HG03342 (cell line): ENCODE measurements at regions not wholly inside any gene's neighbourhood (a gene's known extent, or its start where the extent isn't known, plus 50 kb on each side); places are given as distances from the start of the nearest gene placed in this dataset.

Experiments
- ATAC-seq: cut with Tn5 transposase; IDR thresholded peaks from one replicate; pipeline ENCODE4 v1.9.1; 2021; ENCODE audit warnings: mild to moderate bottlenecking, moderate library complexity; ENCODE audit not compliant: unreplicated experiment

- no peak for ATAC-seq
Measured at GRCh38 chr2:60002183-60002867, 551.1 kb downstream of the BCL11A start.

- ATAC-seq: no peak
Measured at GRCh38 chr2:60000686-60001085, 552.8 kb downstream of the BCL11A start.

GRCh38 chr2:59998324-59998723 is 555.1 kb downstream of the BCL11A start:
- ATAC-seq: no peak

- no peak for ATAC-seq
Measured at GRCh38 chr2:59997371-59997770, 556.1 kb downstream of the BCL11A start.

GRCh38 chr2:59996855-59997254 is 556.6 kb downstream of the BCL11A start:
- ATAC-seq: no peak

- no peak for ATAC-seq
Measured at GRCh38 chr2:59993726-59994125, 559.7 kb downstream of the BCL11A start.

- no peak for ATAC-seq
Measured at GRCh38 chr2:59988341-59988740, 565.1 kb downstream of the BCL11A start.

GRCh38 chr2:59986511-59986910 is 566.9 kb downstream of the BCL11A start:
- ATAC-seq: no peak

GRCh38 chr2:59985923-59986322 is 567.5 kb downstream of the BCL11A start:
- ATAC-seq: no peak

- ATAC-seq: no peak
Measured at GRCh38 chr2:59974051-59974766, 579.2 kb downstream of the BCL11A start.

GRCh38 chr2:59969161-59969560 is 584.3 kb downstream of the BCL11A start:
- no peak for ATAC-seq

GRCh38 chr2:59968441-59968840 is 585.0 kb downstream of the BCL11A start:
- no peak for ATAC-seq

GRCh38 chr2:59967691-59968090 is 585.8 kb downstream of the BCL11A start:
- no peak for ATAC-seq

GRCh38 chr2:59963157-59963556 is 590.3 kb downstream of the BCL11A start:
- no peak for ATAC-seq

- no peak for ATAC-seq
Measured at GRCh38 chr2:59961746-59962145, 591.7 kb downstream of the BCL11A start.

- ATAC-seq: no peak
Measured at GRCh38 chr2:59959944-59960343, 593.5 kb downstream of the BCL11A start.

GRCh38 chr2:59957504-59957903 is 596.0 kb downstream of the BCL11A start:
- no peak for ATAC-seq

- no peak for ATAC-seq
Measured at GRCh38 chr2:59956981-59957380, 596.5 kb downstream of the BCL11A start.

- ATAC-seq: no peak
Measured at GRCh38 chr2:59947917-59948541, 605.4 kb downstream of the BCL11A start.

- no peak for ATAC-seq
Measured at GRCh38 chr2:59947209-59947608, 606.2 kb downstream of the BCL11A start.

- no peak for ATAC-seq
Measured at GRCh38 chr2:59939236-59939635, 614.2 kb downstream of the BCL11A start.

GRCh38 chr2:59938181-59938580 is 615.3 kb downstream of the BCL11A start:
- ATAC-seq: no peak
